MM.1S (cell line): ENCODE measurements at regions not wholly inside any gene's neighbourhood (a gene's known extent, or its start where the extent isn't known, plus 50 kb on each side); places are given as distances from the start of the nearest gene placed in this dataset.
A peak's percentile ranks its signal among the peaks of the same experiment; 100 is the strongest.

Source experiments
- DNase-seq: peaks from one replicate; pipeline ENCODE4 v3.0.0-alpha.2; 2015
- H2AFZ ChIP-seq: fragments of 300-600 bp; sonication (generic); 2 replicates; pipeline ENCODE4 v1.6.0; 2016; ENCODE audit warnings: antibody characterized with exemption, low read length
- H3F3A ChIP-seq: fragments of 300-600 bp; sonication (generic); 2 replicates; pipeline ENCODE4 v1.6.1; 2016; ENCODE audit warnings: mild to moderate bottlenecking, antibody characterized with exemption, low read length, moderate library complexity, mixed read lengths; ENCODE audit not compliant: insufficient read depth
- H3K27ac ChIP-seq: fragments of 300-600 bp; sonication (generic); 2 replicates; pipeline ENCODE4 v1.5.1; 2016; ENCODE audit warnings: mild to moderate bottlenecking, low read length
- H3K27me3 ChIP-seq: fragments of 300-600 bp; sonication (generic); replicated peaks from 2 replicates; pipeline ENCODE4 v1.6.0; 2016; ENCODE audit warnings: low read length; ENCODE audit not compliant: insufficient read depth
- H3K36me3 ChIP-seq: fragments of 300-600 bp; sonication (generic); replicated peaks from 2 replicates; pipeline ENCODE4 v1.6.1; 2016; ENCODE audit warnings: mild to moderate bottlenecking, low read length, mixed read lengths; ENCODE audit not compliant: insufficient read depth
- H3K4me1 ChIP-seq: fragments of 300-600 bp; sonication (generic); 2 replicates; pipeline ENCODE4 v1.6.1; 2016; ENCODE audit warnings: low read length, mixed read lengths
- H3K4me2 ChIP-seq: fragments of 300-600 bp; sonication (generic); 2 replicates; pipeline ENCODE4 v1.6.0; 2016; ENCODE audit warnings: low read depth, low read length
- H3K4me3 ChIP-seq: fragments of 300-600 bp; sonication (generic); 2 replicates; pipeline ENCODE4 v1.5.1; 2016; ENCODE audit warnings: low read length, mixed read lengths
- H3K79me2 ChIP-seq: fragments of 300-600 bp; sonication (generic); 2 replicates; pipeline ENCODE4 v1.6.1; 2016; ENCODE audit warnings: mixed run types, low read length, mixed read lengths
- H3K9ac ChIP-seq: fragments of 300-600 bp; sonication (generic); 2 replicates; pipeline ENCODE4 v1.6.1; 2016; ENCODE audit warnings: low read length, mixed read lengths
- H3K9me2 ChIP-seq: fragments of 300-600 bp; sonication (generic); replicated peaks from 2 replicates; pipeline ENCODE4 v1.6.1; 2016; ENCODE audit warnings: mild to moderate bottlenecking, low read length, mixed read lengths; ENCODE audit not compliant: insufficient read depth
- H3K9me3 ChIP-seq: fragments of 300-600 bp; sonication (generic); replicated peaks from 2 replicates; pipeline ENCODE4 v1.6.1; 2016; ENCODE audit warnings: mild to moderate bottlenecking, low read length, mixed read lengths; ENCODE audit not compliant: insufficient read depth
- H4K20me1 ChIP-seq: fragments of 300-600 bp; sonication (generic); 2 replicates; pipeline ENCODE4 v1.6.1; 2016; ENCODE audit warnings: mild to moderate bottlenecking, low read length, moderate library complexity, mixed read lengths; ENCODE audit not compliant: insufficient read depth
- CTCF ChIP-seq: fragments of 300-600 bp; sonication (generic); IDR thresholded peaks from 2 replicates; pipeline ENCODE4 v1.5.1; 2016; ENCODE audit warnings: antibody characterized with exemption, low read length, mixed read lengths
- EZH2 ChIP-seq: fragments of 300-600 bp; sonication (generic); optimal IDR thresholded peaks from 2 replicates; pipeline ENCODE3; 2017; ENCODE audit warnings: low read depth, mild to moderate bottlenecking, antibody characterized with exemption, low read length, mixed read lengths
- EZH2phosphoT487 ChIP-seq: fragments of 300-600 bp; sonication (generic); IDR thresholded peaks from 2 replicates; pipeline ENCODE4 v1.6.1; 2018; ENCODE audit warnings: antibody characterized with exemption, low read length

GRCh38 chr10:4333459-4333894 lies 492.5 kb upstream of the AKR1E2 start:
- Histone ChIP-seq H3K79me2 (no peaks in the 10 kb centered on the region), H3K9ac (no peak overlapping the region), H4K20me1 (no peaks in the 10 kb centered on the region), H3K27ac (peak overlapping the region; percentile 38; the same call in 1 of the 2 replicates), H3K27me3 (no peaks in the 10 kb centered on the region), H3K9me3 (no peaks in the 10 kb centered on the region), H2AFZ (peak overlapping the region; percentile 27), H3K4me1 (no peaks in the 10 kb centered on the region), H3K9me2 (no peaks in the 10 kb centered on the region), H3K4me3 (peak overlapping the region; percentile 29), H3K4me2 (peak overlapping the region; percentile 14; the same call in 1 of the 2 replicates), H3K36me3 (no peaks in the 10 kb centered on the region), H3F3A (peaks cover 7% of the 10 kb centered on the region)
- peak; percentile 26 for DNase-seq
- TF ChIP-seq EZH2phosphoT487 (no peak), EZH2 (no peak), CTCF (no peak)

GRCh38 chr10:4332764-4333458 lies 493.1 kb upstream of the AKR1E2 start:
- H3K9me2 ChIP-seq, result no peaks in the 10 kb centered on the region
- no peaks in the 10 kb centered on the region for H3K27me3 ChIP-seq
- no peaks in the 10 kb centered on the region for H4K20me1 ChIP-seq
- TF ChIP-seq CTCF (no peak), EZH2 (no peak), EZH2phosphoT487 (no peak)
- no peaks in the 10 kb centered on the region for H3K4me1 ChIP-seq
- peak overlapping the region; percentile 38; the same call in 1 of the 2 replicates for H3K27ac ChIP-seq
- H3F3A ChIP-seq, result peaks cover 7% of the 10 kb centered on the region
- DNase-seq, result no peak
- H3K79me2 ChIP-seq, result no peaks in the 10 kb centered on the region
- no peak overlapping the region for H3K9ac ChIP-seq
- peak overlapping the region; percentile 29 for H3K4me3 ChIP-seq
- peak overlapping the region; percentile 14; the same call in 1 of the 2 replicates for H3K4me2 ChIP-seq
- no peaks in the 10 kb centered on the region for H3K36me3 ChIP-seq
- no peaks in the 10 kb centered on the region for H3K9me3 ChIP-seq
- H2AFZ ChIP-seq, result peak overlapping the region; percentile 27

- DNase-seq, result no peak
- Histone ChIP-seq H3K4me2 (no peak overlapping the region), H2AFZ (no peak overlapping the region), H3K4me1 (no peaks in the 10 kb centered on the region), H3K9me2 (no peaks in the 10 kb centered on the region), H3K36me3 (no peaks in the 10 kb centered on the region), H3K79me2 (no peaks in the 10 kb centered on the region), H3K27me3 (no peaks in the 10 kb centered on the region), H4K20me1 (no peaks in the 10 kb centered on the region), H3K27ac (no peak overlapping the region), H3K4me3 (no peak overlapping the region), H3K9me3 (no peaks in the 10 kb centered on the region), H3F3A (peaks cover 7% of the 10 kb centered on the region), H3K9ac (no peak overlapping the region)
- no peak for TF ChIP-seq EZH2
- TF ChIP-seq EZH2phosphoT487, result no peak
- no peak for TF ChIP-seq CTCF
These were observed 494.9 kb upstream of the AKR1E2 start for GRCh38 chr10:4331150-4331549.
